ENCODE measurements at regions not wholly inside any gene's neighbourhood (a gene's known extent, or its start where the extent isn't known, plus 50 kb on each side); places are given as distances from the start of the nearest gene placed in this dataset.

- H3K79me2 ChIP-seq (ENCODE audit: insufficient read depth, low read length): no peaks in the 10 kb centered on the region
- Mint-ChIP-seq H3K4me3 (ENCODE audit: unreplicated experiment) (no peak overlapping the region), H3K27me3 (ENCODE audit: low read depth, unreplicated experiment) (peaks cover 25% of the 10 kb centered on the region), H3K27ac (ENCODE audit: unreplicated experiment) (no peak overlapping the region), H3K9me3 (ENCODE audit: unreplicated experiment) (peaks cover 8% of the 10 kb centered on the region), H3K4me1 (ENCODE audit: low read depth, unreplicated experiment) (peaks cover 8% of the 10 kb centered on the region), H3K36me3 (ENCODE audit: low read depth, unreplicated experiment) (no peaks in the 10 kb centered on the region)
- H3K4me1 ChIP-seq (ENCODE audit: insufficient read depth, low read length): peaks cover 7% of the 10 kb centered on the region
- H3K4me2 ChIP-seq (ENCODE audit: low read length): no peak overlapping the region
- TF ChIP-seq, protein P1, sequence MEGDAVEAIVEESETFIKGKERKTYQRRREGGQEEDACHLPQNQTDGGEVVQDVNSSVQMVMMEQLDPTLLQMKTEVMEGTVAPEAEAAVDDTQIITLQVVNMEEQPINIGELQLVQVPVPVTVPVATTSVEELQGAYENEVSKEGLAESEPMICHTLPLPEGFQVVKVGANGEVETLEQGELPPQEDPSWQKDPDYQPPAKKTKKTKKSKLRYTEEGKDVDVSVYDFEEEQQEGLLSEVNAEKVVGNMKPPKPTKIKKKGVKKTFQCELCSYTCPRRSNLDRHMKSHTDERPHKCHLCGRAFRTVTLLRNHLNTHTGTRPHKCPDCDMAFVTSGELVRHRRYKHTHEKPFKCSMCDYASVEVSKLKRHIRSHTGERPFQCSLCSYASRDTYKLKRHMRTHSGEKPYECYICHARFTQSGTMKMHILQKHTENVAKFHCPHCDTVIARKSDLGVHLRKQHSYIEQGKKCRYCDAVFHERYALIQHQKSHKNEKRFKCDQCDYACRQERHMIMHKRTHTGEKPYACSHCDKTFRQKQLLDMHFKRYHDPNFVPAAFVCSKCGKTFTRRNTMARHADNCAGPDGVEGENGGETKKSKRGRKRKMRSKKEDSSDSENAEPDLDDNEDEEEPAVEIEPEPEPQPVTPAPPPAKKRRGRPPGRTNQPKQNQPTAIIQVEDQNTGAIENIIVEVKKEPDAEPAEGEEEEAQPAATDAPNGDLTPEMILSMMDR (IDR thresholded peaks at IDR 0.05; ENCODE audit: insufficient read depth, low read depth, low read length): no peak
- no peak for TF ChIP-seq EZH2 (IDR thresholded peaks at IDR 0.05; ENCODE audit: insufficient read depth, low read length)
- H4K20me1 ChIP-seq (ENCODE audit: insufficient read depth, low read length): no peaks in the 10 kb centered on the region
- peaks cover 7% of the 10 kb centered on the region for H3K27me3 ChIP-seq (ENCODE audit: insufficient read depth, low read length)
- DNase-seq (ENCODE audit: low read depth) (no peak), FAIRE-seq (no peak)
- H3K9ac ChIP-seq (ENCODE audit: low read length): no peak overlapping the region
- no peak overlapping the region for H3K27ac ChIP-seq (ENCODE audit: low read depth, low read length)
- no peak overlapping the region for H2AFZ ChIP-seq (ENCODE audit: low read depth, low read length)
- H3K4me3 ChIP-seq (ENCODE audit: insufficient read depth, low read depth, low read length): no peak overlapping the region
- no peaks in the 10 kb centered on the region for H3K36me3 ChIP-seq (ENCODE audit: insufficient read depth, low read length)
- no peaks in the 10 kb centered on the region for H3K9me3 ChIP-seq (ENCODE audit: insufficient read depth, low read depth, low read length)
Observed at GRCh38 chr12:30826276-30826675, 71.5 kb upstream of the CAPRIN2 start.

DNA sequence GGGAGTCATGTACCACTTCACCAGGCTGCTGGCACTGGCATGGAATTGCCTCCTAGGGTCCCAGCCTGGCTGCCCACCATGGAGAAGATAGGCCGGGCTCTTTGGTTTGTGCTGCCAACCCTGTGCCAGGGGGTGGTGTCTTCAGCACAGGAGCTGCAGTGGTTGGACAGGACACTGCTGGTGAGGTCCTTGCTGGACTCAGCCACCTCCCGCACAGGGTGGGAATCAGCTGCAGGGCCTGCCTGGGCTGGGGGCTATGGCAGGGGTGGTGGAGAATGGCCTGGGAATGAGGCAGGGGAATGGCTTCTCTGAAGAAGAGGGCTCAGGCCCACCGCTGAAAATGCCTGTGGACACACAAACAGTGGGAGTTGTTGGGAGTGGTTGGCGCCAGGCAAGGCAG is 70.6 kb upstream of the CAPRIN2 start:
- no peak overlapping the region for H3K27ac ChIP-seq (ENCODE audit: low read depth, low read length)
- peaks cover 12% of the 10 kb centered on the region for H3K4me1 Mint-ChIP-seq (ENCODE audit: low read depth, unreplicated experiment)
- H3K79me2 ChIP-seq (ENCODE audit: insufficient read depth, low read length): no peaks in the 10 kb centered on the region
- TF ChIP-seq, protein P1 (IDR thresholded peaks at IDR 0.05; ENCODE audit: insufficient read depth, low read depth, low read length): no peak
- no peak for TF ChIP-seq EZH2 (IDR thresholded peaks at IDR 0.05; ENCODE audit: insufficient read depth, low read length)
- FAIRE-seq: no peak
- H3K4me3 ChIP-seq (ENCODE audit: insufficient read depth, low read depth, low read length): no peak overlapping the region
- no peak overlapping the region for H2AFZ ChIP-seq (ENCODE audit: low read depth, low read length)
- no peaks in the 10 kb centered on the region for H3K36me3 ChIP-seq (ENCODE audit: insufficient read depth, low read length)
- no peak overlapping the region for H3K4me2 ChIP-seq (ENCODE audit: low read length)
- peaks cover 7% of the 10 kb centered on the region for H3K4me1 ChIP-seq (ENCODE audit: insufficient read depth, low read length)
- no peaks in the 10 kb centered on the region for H3K36me3 Mint-ChIP-seq (ENCODE audit: low read depth, unreplicated experiment)
- DNase-seq (ENCODE audit: low read depth): no peak
- H3K27me3 ChIP-seq (ENCODE audit: insufficient read depth, low read length): peaks cover 7% of the 10 kb centered on the region
- no peak overlapping the region for H3K9ac ChIP-seq (ENCODE audit: low read length)
- no peaks in the 10 kb centered on the region for H3K9me3 ChIP-seq (ENCODE audit: insufficient read depth, low read depth, low read length)
- no peak overlapping the region for H3K4me3 Mint-ChIP-seq (ENCODE audit: unreplicated experiment)
- H3K9me3 Mint-ChIP-seq (ENCODE audit: unreplicated experiment): peaks cover 8% of the 10 kb centered on the region
- no peaks in the 10 kb centered on the region for H4K20me1 ChIP-seq (ENCODE audit: insufficient read depth, low read length)
- no peak overlapping the region for H3K27ac Mint-ChIP-seq (ENCODE audit: unreplicated experiment)
- H3K27me3 Mint-ChIP-seq (ENCODE audit: low read depth, unreplicated experiment): peaks cover 24% of the 10 kb centered on the region

- no peak overlapping the region for H3K4me3 Mint-ChIP-seq (ENCODE audit: unreplicated experiment)
- Histone ChIP-seq H3K4me2 (ENCODE audit: low read length) (no peak overlapping the region), H3K4me1 (ENCODE audit: insufficient read depth, low read length) (peaks cover 7% of the 10 kb centered on the region), H4K20me1 (ENCODE audit: insufficient read depth, low read length) (no peaks in the 10 kb centered on the region), H3K27ac (ENCODE audit: low read depth, low read length) (no peak overlapping the region), H3K9me3 (ENCODE audit: insufficient read depth, low read depth, low read length) (no peaks in the 10 kb centered on the region), H3K27me3 (ENCODE audit: insufficient read depth, low read length) (peaks cover 4% of the 10 kb centered on the region), H2AFZ (ENCODE audit: low read depth, low read length) (no peak overlapping the region), H3K36me3 (ENCODE audit: insufficient read depth, low read length) (no peaks in the 10 kb centered on the region), H3K4me3 (ENCODE audit: insufficient read depth, low read depth, low read length) (no peak overlapping the region), H3K9ac (ENCODE audit: low read length) (no peak overlapping the region), H3K79me2 (ENCODE audit: insufficient read depth, low read length) (no peaks in the 10 kb centered on the region)
- H3K9me3 Mint-ChIP-seq (ENCODE audit: unreplicated experiment): peaks cover 7% of the 10 kb centered on the region
- H3K36me3 Mint-ChIP-seq (ENCODE audit: low read depth, unreplicated experiment): no peaks in the 10 kb centered on the region
- no peak overlapping the region for H3K27ac Mint-ChIP-seq (ENCODE audit: unreplicated experiment)
- peaks cover 21% of the 10 kb centered on the region for H3K27me3 Mint-ChIP-seq (ENCODE audit: low read depth, unreplicated experiment)
- DNase-seq (ENCODE audit: low read depth): no peak
- no peak for FAIRE-seq
- TF ChIP-seq, protein P1 (IDR thresholded peaks at IDR 0.05; ENCODE audit: insufficient read depth, low read depth, low read length): no peak
- TF ChIP-seq EZH2 (IDR thresholded peaks at IDR 0.05; ENCODE audit: insufficient read depth, low read length): no peak
- peaks cover 12% of the 10 kb centered on the region for H3K4me1 Mint-ChIP-seq (ENCODE audit: low read depth, unreplicated experiment)
Observed at GRCh38 chr12:30824311-30824710, 69.6 kb upstream of the CAPRIN2 start.
